GM12892 (cell line): ENCODE measurements at regions not wholly inside any gene's neighbourhood (a gene's known extent, or its start where the extent isn't known, plus 50 kb on each side); places are given as distances from the start of the nearest gene placed in this dataset.

Experiments
- POLR2A ChIP-seq: IDR thresholded peaks from 2 replicates; pipeline ENCODE4 v1.6.1; 2011; ENCODE audit warnings: low read depth, low read length, control low read depth
- POLR2AphosphoS5 ChIP-seq: IDR thresholded peaks from 2 replicates; pipeline ENCODE4 v1.6.1; 2011; ENCODE audit warnings: low read depth, low read length, control low read depth
- TAF1 ChIP-seq: IDR thresholded peaks from 2 replicates; pipeline ENCODE4 v1.6.1; 2011; ENCODE audit warnings: low read depth, mild to moderate bottlenecking, control low read depth, low read length, borderline replicate concordance

DNA sequence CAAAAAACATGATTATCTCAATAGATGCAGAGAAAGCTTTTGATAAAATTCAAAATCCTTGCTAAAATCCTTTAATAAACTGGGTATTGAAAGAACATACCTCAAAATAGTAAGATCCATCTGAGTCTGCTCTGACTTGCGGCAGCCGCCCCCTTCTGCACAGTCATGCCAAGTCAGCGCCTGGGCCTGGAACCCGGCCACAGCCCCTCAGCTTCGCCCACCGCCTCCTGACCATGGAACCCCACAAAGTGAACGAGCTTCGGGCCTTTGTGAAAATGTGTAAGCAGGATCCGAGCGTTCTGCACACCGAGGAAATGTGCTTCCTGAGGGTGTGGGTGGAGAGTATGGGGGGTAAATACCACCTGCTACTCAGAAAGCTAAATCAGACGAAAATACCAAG is 270.9 kb upstream of the TFPI start:
- TF ChIP-seq POLR2A (no peak), TAF1 (no peak), POLR2AphosphoS5 (no peak)
